Endothelial cell of hepatic sinusoid (primary cell): ENCODE measurements at regions not wholly inside any gene's neighbourhood (a gene's known extent, or its start where the extent isn't known, plus 50 kb on each side); places are given as distances from the start of the nearest gene placed in this dataset.
"Not testable (repeated sequence)": the region's sequence is repeated elsewhere in the genome, so short reads cannot be mapped to it uniquely, and the experiment has no call there.

Source experiments
- in situ Hi-C: cut with HindIII; loops from 2 replicates; pipeline ENCODE4 v1.10.0; 2017; ENCODE audit warnings: low sequenced_read_pairs

DNA sequence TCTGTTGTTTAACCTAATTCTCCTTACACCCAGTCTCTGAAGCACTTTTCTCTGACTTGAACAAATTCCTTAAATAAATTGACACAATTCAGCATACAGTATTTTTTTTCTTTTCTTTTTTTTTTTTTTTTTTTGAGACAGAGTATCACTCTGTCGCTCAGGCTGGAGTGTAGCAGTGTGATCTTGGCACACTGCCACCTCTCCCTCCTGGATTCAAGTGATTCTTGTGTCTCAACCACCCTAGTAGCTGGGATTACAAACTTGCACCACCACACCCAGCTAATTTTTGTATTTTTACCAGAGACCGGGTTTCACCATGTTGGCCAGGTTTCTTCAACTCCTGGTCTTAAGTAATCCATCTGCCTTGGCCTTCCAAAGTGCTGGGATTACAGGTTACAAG, 1498.1 kb upstream of the PCDH10 start:
- in situ Hi-C loops: no loop called here

DNA sequence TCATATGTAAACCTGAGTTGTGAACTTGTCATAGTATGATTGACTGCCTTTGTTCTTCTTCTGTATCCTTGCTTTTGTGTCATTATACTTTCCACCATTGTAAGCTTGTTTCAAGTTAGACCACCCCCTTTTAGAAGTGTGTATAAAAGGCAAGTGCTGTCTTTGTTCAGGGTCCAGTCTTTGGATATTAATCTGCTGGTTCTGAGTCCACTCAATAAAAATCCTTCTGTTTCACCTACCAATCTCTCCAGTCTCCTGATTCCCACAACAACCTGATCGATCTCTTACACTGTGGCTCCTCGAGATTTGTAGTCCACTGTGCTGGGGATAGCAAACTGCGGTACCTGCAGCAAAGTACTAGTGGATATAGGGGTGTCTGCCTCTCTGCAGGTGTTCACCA, 1465.8 kb upstream of the PCDH10 start:
- in situ Hi-C loops: not testable (repeated sequence)

DNA sequence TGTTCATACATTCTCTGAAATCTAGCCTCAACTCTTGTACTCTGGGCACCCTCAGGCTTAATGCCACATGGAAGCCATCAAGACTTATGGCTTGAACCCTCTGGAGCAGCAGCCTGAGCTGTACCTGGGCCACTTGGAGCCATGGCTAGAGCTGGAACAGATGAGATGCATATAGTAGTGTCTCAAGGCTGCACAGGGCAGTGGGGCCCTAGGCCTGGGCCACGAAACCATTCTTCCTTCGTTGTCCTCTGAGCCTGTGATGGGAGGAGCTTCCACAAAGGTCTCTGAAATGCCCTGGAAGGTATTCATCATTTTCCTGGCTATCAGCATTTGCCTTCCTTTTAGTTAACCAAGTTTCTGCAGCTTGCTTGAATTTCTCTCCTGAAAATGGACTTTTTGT, 1427.2 kb upstream of the PCDH10 start:
- in situ Hi-C loops: no loop called here

- in situ Hi-C loops: not testable (repeated sequence)
Measured at GRCh38 chr4:131723069-131723468, 1426.0 kb upstream of the PCDH10 start.

GRCh38 chr4:131724847-131725246, 1424.2 kb upstream of the PCDH10 start:
- in situ Hi-C loops: not testable (repeated sequence)

DNA sequence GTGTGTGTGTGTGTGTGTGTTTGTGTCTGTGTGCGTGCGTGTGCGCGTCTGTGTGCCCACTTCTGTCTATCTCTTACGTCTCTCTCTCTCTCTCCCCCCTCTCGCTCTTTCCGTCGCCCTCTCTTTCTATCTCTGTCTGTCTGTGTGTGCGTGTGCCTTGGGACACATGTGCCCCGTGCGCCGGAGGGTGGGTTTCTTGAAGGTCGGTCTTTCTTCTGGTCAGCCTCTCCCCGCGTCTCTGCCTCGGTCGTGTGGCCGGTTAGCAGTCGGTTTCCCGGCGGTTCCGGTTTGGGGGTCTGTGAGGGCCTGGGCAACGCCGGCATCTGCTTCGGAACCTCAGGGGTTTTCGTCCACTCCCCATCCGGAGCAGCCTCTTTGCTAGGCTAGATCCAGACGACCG, 1423.6 kb upstream of the PCDH10 start:
- in situ Hi-C loops: not testable (repeated sequence)

DNA sequence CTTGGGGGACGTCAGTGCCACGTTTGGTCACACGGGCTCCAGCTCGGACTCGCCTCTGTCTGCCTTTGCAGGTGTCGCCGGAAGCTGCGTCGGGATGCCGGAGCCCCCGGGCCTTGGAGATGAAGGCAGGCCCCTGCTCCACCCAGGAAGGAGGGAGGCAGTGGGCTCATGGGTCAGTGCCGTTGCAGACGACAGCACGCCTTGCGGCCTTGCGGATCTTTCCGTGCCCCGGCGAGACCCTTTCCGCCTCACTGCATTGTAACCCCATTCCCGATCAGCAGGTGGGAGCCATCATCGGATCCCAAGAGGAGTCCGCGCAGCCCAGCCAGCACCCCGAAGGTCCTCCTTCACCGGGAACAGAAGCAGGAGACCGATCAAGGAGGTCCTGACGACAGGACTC, 1422.2 kb upstream of the PCDH10 start:
- in situ Hi-C loops: not testable (repeated sequence)

- in situ Hi-C loops: not testable (repeated sequence)
Measured at GRCh38 chr4:131727418-131727817, 1421.7 kb upstream of the PCDH10 start.

DNA sequence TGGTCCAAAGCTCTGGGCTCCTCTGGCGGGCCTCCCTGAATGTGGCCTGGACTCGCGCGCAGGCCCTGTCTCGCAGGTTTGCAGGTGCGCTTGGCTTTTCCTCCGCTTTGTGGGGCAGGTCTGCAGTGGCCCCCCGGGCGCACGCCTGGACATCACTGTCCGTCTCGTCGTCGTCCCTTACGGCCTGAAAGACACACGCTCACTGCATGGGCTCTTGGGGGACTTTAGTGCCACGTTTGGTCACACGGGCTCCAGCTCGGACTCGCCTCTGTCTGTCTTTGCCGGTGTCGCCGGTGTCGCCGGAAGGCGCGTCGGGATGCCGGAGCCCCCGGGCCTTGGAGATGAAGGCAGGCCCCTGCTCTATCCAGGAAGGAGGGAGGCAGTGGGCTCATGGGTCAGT, 1419.9 kb upstream of the PCDH10 start:
- in situ Hi-C loops: not testable (repeated sequence)

DNA sequence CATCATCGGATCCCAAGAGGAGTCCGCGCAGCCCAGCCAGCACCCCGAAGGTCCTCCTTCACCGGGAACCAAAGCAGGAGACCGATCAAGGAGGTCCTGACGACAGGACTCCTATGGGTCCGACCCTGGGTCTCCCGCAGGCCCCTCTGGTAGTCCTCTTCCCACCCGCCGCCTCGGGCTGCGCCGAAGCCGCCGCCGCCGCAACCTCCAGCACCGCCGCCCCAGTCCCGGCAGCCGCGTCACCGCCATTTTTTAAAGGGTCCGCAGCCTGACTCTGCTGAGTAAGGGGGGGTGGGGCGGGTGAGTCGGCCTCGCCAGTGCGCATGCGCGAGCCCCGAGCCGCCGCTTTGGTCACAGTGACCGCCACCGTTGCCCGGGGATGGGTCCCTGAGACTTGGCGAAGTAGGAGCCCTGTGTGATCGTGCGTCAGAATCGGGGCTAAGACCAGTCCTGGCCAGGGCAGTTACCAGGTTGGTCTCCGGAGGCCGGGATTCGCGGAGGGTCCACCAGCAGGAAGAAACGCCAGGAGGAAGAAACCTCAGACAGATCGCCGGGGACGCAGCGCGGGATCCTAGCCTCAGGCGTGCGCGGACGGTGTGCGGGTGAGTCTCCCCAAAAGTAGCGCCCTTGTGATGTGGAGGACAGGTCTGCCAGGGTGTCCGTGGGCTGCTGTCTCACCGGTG, 1419.2 kb upstream of the PCDH10 start:
- in situ Hi-C loops: not testable (repeated sequence)

- in situ Hi-C loops: not testable (repeated sequence)
Measured at GRCh38 chr4:131730574-131730973, 1418.5 kb upstream of the PCDH10 start.

GRCh38 chr4:131732034-131732630, 1417.0 kb upstream of the PCDH10 start:
- in situ Hi-C loops: not testable (repeated sequence)

DNA sequence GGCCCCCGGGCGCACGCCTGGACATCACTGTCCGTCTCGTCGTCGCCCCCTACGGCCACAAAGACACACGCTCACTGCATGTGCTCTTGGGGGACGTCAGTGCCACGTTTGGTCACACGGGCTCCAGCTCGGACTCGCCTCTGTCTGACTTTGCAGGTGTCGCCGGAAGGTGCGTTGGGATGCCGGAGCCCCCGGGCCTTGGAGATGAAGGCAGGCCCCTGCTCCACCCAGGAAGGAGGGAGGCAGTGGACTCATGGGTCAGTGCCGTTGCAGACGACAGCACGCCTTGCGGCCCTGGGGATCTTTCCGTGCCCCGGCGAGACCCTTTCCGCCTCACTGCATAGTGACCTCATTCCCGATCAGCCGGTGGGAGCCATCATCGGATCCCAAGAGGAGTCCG, 1414.8 kb upstream of the PCDH10 start:
- in situ Hi-C loops: not testable (repeated sequence)

DNA sequence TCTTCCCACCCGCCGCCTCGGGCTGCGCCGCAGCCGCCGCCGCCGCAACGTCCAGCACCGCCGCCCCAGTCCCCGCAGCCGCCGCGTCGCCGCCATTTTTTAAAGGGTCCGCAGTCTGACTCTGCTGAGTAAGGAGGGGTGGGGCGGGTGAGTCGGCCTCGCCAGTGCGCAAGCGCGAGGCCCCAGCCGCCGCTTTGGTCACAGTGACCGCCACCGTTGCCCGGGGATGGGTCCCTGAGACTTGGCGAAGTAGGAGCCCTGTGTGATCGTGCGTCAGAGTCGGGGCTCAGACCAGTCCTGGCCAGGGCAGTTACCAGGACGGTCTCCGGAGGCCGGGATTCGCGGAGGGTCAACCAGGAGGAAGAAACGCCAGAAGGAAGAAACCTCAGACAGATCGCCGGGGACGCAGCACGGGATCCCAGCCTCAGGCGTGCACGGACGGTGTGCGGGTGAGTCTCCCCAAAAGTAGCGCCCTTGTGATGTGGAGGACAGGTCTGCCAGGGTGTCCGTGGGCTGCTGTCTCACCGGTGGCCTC, 1414.2 kb upstream of the PCDH10 start:
- in situ Hi-C loops: not testable (repeated sequence)

DNA sequence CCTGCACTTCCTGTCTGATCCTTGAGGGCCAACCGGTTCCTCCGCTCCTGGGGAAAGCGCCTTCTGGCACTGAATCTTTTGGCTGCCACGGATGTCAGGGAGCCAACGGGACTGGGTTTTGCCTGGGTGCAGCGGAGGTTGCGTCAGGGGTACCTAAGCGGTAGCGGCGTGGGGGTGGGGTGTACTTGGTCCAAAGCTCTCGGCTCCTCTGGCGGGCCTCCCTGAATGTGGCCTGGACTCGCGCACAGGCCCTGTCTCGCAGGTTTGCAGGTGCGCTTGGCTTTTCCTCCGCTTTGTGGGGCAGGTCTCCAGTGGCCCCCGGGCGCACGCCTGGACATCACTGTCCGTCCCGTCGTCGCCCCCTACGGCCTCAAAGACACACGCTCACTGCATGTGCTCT, 1410.1 kb upstream of the PCDH10 start:
- in situ Hi-C loops: not testable (repeated sequence)

DNA sequence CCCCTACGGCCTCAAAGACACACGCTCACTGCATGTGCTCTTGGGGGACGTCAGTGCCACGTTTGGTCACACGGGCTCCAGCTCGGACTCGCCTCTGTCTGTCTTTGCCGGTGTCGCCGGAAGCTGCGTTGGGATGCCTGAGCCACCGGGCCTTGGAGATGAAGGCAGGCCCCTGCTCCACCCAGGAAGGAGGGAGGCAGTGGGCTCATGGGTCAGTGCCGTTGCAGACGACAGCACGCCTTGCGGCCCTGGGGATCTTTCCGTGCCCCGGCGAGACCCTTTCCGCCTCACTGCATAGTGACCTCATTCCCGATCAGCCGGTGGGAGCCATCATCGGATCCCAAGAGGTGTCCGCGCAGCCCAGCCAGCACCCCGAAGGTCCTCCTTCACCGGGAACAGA, 1407.3 kb upstream of the PCDH10 start:
- in situ Hi-C loops: not testable (repeated sequence)

DNA sequence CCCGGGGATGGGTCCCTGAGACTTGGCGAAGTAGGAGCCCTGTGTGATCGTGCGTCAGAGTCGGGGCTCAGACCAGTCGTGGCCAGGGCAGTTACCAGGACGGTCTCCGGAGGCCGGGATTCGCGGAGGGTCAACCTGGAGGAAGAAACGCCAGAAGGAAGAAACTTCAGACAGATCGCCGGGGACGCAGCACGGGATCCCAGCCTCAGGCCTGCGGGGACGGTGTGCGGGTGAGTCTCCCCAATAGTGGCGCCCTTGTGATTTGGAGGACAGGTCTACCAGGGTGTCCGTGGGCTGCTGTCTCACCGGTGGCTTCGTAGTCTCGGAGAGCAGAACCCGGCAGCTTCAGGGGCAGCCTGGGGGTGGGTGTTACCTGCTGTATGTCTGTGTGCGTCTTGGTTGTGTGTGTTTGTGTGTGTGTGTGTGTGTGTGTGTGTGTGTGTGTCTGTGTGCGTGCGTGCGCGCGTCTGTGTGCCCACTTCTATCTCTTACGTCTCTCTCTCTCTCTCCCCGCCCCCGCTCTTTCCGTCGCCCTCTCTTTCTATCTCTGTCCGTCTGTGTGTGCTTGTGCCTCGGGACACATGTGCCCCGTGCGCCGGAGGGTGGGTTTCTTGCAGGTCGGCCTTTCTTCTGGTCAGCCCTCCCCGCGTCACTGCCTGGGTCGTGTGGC, 1406.4 kb upstream of the PCDH10 start:
- in situ Hi-C loops: not testable (repeated sequence)

DNA sequence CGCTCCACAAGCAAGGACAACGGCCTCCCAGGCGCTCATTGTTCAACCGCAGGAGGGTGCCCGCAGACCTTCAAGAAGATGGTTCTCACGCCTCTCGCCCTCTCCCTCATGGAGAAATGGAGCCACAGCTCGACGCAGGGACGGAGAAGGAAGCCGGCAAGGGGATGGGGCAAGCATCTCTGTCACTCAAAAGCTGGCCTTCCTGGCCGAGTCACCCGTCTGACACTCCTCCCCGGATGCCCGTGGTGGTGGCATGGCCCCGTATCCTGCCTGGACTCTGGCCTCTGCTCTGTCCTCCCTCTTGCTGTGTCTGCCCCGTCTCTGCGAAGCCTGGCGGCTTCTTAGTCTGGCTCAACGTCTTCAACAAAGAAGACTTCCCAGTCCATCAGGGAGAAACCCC, 1405.7 kb upstream of the PCDH10 start:
- in situ Hi-C loops: not testable (repeated sequence)

- in situ Hi-C loops: not testable (repeated sequence)
Measured at GRCh38 chr4:131747203-131747602, 1401.9 kb upstream of the PCDH10 start.

DNA sequence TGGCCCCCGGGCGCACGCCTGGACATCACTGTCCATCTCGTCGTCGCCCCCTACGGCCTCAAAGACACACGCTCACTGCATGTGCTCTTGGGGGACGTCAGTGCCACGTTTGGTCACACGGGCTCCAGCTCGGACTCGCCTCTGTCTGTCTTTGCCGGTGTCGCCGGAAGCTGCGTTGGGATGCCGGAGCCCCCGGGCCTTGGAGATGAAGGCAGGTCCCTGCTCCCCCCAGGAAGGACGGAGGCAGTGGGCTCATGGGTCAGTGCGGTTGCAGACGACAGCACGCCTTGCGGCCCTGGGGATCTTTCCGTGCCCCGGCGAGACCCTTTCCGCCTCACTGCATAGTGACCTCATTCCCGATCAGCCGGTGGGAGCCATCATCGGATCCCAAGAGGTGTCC, 1399.9 kb upstream of the PCDH10 start:
- in situ Hi-C loops: not testable (repeated sequence)

DNA sequence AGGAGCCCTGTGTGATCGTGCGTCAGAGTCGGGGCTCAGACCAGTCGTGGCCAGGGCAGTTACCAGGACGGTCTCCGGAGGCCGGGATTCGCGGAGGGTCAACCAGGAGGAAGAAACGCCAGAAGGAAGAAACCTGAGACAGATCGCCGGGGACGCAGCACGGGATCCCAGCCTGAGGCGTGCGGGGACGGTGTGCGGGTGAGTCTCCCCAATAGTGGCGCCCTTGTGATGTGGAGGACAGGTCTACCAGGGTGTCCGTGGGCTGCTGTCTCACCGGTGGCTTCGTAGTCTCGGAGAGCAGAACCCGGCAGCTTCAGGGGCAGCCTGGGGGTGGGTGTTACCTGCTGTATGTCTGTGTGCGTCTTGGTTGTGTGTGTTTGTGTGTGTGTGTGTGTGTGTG, 1399.1 kb upstream of the PCDH10 start:
- in situ Hi-C loops: not testable (repeated sequence)

- in situ Hi-C loops: not testable (repeated sequence)
Measured at GRCh38 chr4:131750469-131750868, 1398.6 kb upstream of the PCDH10 start.
